HG02884 (cell line): ENCODE measurements at regions not wholly inside any gene's neighbourhood (a gene's known extent, or its start where the extent isn't known, plus 50 kb on each side); places are given as distances from the start of the nearest gene placed in this dataset.
"Not testable (repeated sequence)": the region's sequence is repeated elsewhere in the genome, so short reads cannot be mapped to it uniquely, and the experiment has no call there.

Experiments
- ATAC-seq: cut with Tn5 transposase; IDR thresholded peaks from one replicate; pipeline ENCODE4 v1.9.1; 2021; ENCODE audit warnings: mild to moderate bottlenecking, moderate library complexity; ENCODE audit not compliant: unreplicated experiment

DNA sequence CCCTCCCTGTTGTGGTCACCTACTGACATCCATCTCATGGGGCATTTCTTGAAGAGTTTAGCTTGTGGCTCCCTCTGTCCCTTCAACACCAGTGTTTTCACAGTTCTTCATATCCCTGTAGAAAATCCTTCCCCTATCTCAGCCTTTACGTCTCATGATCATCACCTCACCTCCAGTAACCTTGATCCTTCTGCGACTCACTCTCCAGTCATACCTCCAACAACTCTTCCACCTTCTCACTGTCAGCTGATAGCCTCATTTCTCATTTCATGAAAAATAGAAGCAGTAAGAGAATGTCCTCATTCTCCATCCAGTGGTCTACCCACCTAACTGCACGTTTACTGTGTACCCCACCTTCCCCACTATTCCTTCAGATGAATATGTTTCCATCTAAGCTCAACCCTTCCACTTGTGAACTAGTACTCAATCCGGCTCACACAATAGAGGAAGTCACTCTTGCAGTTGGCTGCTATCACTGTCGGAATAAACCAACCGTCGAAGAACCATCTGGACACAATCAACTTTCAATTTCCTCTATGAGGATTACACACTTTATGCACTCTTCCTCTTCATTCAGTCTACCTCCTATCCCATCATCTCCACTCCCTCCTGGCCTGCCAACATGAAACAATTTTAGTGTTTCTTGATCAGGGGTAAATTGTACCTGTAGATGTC lies 256.0 kb downstream of the AHR start:
- no peak for ATAC-seq

DNA sequence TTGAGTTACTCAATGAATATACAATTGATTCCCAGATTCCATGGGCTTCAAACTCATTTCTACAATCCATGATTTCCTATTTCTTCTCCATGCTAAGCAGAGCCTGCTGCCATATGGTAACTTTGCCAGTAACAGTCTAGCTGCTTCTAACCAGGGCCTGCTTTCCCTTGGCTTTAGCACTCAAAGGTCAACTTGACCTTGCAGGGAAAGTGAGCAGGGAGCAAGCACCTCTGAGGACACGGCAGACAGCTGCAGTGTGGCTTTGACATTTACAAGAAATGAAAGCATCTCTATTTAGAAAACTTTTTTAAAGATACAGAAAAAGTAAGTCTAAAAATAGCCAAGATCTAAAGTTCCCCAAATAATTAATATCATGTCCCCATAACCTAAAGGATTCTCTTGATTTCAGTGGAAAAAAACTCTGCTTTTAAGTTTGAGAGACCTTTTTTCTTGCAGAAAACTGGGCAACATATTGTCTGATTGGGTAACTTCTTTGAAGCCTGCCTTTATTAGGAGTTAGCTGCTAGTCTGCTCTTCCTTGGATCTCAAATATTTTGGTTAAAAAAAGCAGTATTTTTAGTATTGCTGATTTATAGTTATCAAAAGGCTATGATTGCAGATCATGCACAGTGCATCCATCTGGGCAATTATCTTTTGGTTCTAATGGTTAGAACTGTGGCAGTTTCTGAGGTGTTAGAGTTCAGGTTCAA lies 257.9 kb downstream of the AHR start:
- ATAC-seq = no peak

DNA sequence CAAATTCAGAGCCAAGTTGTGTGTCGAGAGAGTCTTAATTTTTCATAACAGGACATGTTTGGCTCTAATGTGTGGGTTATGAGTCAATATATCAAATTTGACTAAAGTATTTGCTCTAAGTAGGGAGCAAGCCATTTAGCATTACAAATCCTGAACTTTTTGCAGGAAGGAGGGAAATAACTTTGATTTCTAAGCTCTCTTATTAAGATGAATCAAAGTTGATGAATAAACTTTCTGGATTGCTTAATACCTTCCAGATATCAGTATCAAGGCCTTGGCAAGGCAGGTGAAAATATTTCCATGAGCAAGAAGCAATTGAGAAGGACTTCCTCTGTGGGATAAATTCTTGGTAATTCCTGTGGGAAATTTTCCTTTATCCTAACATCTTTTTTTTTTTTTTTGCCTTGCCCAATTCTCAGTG lies 258.8 kb downstream of the AHR start:
- ATAC-seq = no peak

DNA sequence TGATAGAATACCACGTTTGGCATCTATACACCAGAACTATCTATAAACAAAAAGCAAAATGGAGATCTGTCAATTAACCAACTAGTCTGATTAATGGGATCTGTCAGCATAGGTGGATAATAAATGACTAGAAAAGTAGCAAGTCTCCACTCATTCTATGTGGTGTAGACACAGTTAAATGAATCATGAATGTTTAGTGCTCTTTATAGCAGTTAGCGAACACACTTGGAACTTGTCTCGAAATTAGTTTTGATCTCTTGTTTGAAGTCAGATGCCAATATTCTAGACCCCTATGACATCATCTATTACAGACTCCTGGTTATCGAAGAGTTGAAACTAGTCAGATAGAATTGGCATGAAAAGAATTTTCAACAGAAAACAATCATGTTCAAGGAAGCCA lies 259.7 kb downstream of the AHR start:
- ATAC-seq = no peak

DNA sequence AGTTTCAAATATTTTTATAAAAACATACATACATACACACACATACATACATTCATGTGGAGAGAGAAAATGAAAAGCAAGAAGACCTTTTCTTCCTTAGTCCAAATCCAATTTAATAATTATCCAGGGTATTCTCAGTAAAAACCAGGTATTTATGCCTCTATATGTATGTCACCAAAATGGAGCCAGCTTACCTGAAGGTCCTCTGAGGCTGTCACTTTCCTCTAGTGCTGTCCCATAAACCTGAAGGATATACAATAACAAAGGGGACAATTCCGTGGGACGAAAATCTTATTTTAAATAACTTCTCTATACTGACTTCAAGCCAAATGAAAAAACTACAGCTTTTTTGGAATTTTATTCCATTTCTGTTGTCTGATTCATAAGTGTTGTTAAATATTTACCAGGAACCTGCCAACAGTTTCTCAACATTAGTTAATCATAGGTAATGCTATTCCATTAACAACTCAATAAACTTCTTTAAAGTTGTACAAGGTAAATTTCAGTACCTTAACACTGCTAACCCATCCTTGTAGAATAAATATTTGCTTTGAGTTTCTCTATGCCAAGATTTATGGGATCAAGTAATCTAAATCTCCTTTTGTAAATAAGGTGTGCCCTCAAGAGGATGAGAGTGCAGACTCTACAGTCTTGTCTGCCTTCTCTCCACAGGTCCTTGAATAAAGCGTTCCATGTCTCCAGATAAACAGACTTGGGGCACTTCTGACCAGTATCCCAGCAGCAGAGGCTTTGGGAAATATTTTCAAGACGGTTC lies 260.3 kb downstream of the AHR start:
- no peak for ATAC-seq

DNA sequence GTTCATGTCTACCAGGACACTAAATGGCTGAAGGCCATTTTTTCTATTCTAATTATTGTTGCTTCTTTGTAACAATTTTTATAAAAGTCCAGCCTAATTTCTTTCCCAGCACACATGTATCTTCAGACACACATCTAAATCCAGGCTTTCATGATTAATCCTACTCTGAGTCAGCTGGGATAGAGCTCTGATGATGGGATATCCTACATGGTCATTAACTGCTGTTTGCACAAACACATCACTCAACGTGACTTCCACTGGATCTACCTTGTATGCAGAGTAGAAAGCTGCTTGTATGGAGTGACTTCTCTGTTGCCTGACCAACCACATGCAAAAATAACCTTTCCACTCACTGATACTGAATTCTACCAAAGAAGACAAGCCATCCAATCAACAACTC lies 260.9 kb downstream of the AHR start:
- ATAC-seq = no peak

DNA sequence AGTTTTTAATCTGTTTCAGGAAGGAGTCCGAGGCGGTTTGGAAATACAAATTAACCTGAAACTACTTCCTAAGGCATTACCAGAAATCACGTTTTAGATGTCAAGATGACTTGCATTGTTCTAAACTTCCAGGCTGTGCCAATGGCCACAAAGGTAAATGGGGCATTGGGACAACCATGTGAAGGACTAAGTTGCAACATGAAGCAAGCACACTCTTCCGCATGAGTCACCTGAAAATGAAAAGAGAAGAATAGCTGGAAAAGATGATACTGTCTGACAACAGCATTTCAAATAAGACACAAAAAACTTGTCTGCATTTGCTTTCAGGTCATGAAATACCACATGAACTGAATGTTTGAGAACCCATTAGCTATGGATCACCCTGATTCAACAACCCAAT lies 262.1 kb downstream of the AHR start:
- no peak for ATAC-seq

DNA sequence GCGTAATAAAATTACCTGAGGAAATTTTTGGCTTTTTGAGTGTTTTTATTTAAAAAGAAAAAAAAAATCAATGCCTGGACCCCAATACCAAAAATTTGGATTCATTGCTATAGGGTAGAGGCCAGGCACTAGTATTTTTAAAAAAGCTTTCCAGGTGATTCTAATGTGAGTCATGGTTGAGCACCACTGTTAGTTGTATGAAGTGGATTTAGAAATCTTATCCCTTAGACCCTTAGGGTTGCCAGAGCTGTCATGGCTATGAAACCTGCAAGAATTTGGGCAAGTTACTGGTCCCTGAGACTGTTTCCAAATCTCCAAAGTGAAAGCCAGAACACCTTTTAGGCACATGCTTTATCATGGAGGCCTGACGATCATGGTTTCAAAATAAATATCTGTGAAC lies 262.5 kb downstream of the AHR start:
- no peak for ATAC-seq

DNA sequence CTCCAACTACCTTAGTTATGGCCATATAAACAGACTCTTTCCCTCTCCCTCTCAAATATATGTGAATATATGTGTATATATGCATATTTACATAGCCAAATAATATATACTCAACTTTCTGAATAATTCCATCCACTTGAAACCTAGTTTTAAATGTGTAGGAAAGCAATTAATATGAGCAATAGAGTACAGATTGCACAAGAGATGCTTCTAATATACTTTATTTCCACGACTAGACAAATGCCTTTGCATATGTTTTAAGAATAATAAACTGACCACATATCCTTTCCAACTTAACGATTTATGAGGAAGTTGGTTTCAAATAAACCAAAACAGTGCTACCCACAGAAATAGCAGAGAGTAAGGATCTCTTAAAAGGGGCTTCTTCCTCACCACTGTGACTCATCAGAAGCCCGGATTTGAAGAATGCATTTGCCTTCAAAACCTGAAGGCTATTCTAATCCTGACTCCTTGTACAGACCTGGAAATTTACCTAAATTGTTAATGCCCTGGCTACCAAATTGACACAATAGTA lies 266.3 kb downstream of the AHR start:
- no peak for ATAC-seq

DNA sequence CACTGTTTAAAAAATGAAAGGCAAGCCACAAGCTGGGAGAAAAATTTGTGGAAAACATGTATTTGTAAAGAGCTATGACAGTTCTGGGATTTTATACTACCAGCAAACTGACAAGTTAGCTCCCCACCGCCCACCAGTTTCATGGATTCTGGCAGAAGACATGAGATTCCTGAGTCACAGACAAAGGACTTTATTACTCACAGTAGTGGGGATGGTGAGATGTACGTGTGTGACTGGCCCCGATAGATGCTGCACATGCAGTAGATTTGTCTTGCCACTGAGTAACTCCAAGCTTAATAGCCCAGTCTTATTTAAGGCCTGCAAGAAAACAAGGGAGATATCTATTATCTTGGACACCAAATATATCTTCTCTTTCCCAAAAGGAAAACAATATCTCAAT lies 281.7 kb downstream of the AHR start:
- ATAC-seq = no peak

DNA sequence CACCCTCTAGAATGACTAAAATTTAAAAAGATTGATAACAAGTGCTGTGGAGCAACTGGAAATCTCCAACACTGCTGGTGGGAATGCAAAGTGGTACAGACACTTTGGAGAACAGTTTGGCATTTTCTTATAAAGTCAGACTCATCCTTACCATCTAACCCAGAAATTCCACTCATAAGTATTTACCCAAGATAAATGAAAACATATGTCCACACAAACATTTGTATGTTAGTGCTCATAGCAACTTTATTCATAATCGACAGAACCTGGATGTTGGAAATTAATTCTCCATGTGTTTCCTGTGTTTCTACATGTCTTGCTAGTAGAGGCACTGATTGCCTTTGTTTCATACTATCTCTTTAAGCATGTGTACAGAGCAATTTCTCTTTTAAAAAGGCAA lies 282.4 kb downstream of the AHR start:
- no peak for ATAC-seq

DNA sequence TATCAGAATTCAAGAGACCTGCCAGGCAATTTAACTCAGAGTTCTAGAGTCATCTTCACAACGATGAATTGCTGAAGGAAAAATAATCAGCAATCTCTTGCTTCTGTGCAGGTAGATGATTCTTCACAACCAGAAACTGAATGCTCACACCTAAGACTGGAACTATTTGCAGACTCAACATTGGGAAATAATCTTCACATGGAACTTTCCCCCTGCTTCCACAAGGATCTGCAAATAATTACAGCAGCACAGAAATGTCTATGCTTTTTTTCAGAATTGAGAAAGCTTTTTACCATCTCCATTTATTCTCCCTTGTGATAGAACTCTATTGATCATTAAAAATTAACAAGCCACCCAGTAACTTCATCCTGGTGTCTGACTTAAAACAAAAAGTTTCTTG lies 282.8 kb downstream of the AHR start:
- no peak for ATAC-seq

DNA sequence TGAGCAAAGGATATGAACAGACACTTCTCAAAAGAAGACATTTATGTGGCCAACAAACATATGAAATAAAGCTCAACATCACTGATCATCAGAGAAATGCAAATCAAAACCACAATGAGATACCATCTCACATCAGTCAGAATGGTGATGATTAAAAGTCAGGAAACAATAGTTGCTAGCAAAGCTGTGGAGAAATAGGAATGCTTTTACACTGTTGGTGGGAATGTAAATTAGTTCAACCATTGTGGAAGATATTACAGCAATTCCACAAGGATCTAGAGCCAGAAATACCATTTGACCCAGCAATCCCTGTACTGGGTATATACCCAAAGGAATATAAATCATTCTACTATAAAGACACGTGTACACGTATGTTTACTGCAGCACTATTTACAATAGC lies 284.2 kb downstream of the AHR start:
- not testable (repeated sequence) for ATAC-seq

DNA sequence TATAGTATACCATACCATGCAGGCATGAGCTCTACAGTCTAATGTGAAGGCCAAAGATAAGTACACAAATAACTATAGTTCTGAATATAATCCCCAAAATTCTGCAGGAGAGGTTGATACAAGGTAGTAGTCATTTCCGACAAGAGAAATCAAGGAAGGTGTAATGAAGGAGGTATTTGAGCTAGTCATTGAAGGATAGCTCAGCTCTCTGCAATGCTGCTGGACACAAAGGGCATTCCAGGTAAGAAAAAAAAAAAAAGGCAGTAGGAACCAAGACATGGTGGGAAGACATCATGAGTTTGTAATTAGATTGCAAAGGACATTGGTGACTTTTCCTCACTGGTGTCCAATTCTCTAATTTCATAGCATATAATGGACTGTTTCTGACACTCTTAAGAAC lies 285.3 kb downstream of the AHR start:
- ATAC-seq = no peak

DNA sequence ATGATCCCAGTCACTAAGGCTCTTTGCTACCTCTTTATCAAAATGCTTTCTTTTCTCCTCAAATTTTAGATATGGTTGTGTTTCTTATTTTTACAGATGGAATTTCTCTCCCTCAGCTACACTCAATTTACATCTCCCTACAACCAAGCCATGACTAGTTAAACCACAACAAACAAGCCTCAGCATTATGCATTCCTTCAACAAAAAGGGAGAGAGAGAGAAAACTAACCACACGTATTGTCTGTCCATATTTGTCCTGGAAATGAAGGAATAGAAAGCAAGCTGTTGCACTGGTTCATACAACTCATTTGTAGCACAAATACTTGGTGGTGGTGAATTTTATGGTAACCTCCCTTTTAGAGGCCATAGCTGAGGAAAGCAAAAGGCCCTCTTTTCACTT lies 286.4 kb downstream of the AHR start:
- ATAC-seq = no peak

DNA sequence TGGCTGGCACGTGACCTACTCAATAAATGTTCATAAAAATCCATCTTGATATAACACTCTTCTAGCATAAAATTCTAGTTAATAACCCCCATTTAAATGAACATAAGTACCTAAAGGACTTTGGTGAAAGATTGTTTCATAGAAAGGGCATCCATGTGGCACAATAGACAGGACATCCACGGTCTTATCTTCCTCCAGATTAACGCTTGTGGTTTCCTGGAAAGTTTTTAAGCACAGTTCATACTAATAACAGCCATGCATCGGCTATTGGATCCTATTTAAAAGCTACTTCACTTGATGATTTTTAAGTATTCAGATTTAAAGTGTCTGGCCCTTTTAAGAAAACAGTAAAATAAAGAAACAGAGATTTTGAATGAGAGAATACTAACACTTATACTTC lies 288.3 kb downstream of the AHR start:
- no peak for ATAC-seq

DNA sequence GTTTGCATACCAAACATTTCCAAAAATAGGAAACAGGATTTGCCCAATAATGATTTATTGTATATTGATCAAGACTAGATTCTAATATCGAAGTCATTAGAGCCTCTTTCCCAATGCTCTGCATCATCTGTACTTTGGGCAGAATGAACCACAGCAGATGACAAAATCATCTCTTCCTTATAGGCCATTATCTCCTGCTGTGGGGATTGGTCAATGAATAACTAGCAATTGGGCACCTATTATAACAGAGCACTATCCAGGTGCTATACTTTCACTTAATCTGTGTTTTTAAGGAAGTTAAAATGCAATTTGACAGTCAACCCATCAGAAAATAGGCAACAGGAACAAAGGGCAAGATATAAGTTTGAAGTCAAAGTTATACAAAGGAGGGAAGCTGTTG lies 290.3 kb downstream of the AHR start:
- ATAC-seq = no peak

DNA sequence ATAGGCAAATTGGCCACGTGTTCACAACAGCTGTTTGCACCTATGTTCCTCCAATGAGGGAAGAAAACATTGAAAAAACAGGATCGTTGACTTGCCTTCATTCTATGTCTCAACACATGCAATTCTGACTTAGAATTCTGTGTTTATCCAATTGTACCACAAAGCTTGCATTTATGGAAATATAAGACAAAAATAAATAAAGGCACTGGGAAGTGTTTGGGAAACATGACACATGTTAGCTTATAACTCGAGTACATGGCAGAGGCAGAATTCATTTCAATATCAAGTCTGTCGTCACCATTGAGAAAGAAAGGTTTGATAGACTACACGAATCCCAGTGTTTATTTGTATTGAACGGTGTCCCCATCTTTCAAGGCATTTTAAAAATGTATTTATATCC lies 291.2 kb downstream of the AHR start:
- no peak for ATAC-seq

DNA sequence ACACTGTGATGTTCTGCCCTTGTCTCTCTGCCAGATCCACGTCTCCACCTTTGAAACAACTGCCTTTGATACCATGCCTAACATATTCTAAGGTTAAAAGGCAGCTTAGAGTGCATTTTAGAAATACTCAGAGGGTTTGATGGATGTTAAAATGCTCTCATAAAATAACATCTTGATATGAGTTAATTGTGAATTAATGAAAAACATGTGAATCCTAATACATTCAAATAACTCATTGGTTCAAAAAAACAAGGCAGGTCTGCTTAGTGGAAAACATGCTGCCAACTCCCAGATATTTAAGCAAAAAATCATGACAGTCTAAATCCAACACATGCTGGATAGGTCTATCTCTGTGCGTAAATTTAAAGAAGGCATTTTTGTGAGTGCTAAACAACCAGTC lies 291.8 kb downstream of the AHR start:
- ATAC-seq = no peak

DNA sequence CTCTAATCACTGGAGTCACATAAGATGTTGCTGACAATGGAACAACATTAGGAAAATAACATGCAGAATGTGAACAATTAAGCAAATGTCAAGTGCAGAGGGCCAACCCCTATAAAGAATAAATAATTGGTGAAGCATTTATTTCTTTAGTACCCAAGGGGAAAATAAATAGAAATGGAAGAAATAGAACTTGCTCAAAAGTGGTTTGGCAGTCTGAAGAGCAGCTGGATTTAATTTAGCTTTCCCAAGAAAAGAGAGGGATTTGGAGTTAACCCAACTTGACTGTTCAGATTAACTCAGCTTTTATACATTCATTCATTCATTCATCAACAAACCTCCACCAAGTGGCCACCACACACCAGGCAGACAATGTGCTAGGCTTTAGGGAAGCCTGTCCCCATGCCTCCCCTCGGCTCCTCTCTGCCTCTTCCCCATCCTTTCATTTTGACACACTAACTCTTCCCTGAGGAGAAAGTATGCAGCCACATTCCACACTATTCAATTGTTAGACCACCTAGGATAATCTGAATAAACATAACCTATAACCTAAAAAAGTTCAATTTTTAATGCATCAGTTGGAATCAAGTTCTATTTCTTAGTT lies 295.5 kb downstream of the AHR start:
- no peak for ATAC-seq

DNA sequence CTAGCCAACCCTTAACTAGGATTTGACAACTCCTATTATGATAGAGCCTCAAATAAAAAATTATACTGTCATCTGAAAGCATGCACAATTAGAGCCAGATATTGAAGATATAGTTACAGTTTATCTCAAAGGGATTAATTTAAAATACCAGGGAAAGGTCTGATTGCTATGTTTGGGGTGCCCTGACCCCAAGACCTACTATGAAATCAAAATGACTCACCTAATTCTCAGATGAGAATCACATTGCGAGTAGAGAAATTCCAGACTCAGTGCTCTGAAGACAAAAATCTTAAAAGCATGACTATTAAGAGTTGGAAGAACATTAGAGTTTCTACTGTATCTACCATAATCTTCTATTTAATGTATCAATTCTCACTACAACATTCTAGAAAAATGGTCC lies 297.1 kb downstream of the AHR start:
- ATAC-seq = no peak
